Caco-2 (cell line): ENCODE measurements at regions not wholly inside any gene's neighbourhood (a gene's known extent, or its start where the extent isn't known, plus 50 kb on each side); places are given as distances from the start of the nearest gene placed in this dataset.

ENCODE experiments used
- BruUV-seq: library from RNA; stranded (reverse); fragments of 400-500 nt; replicated peaks from 2 replicates; lab custom pipeline; 2021; lab: Mats Ljungman, UMichigan
- CTCF ChIA-PET: fragments of 300-600 bp; sonication (Branson Sonifier 250); formaldehyde crosslinking; loops from one replicate; lab custom pipeline; 2022; ENCODE audit warnings: antibody characterized with exemption; lab: Charles Lee
- POLR2A ChIA-PET: fragments of 300-600 bp; sonication (Branson Sonifier 250); formaldehyde crosslinking; loops from one replicate; lab custom pipeline; 2022; ENCODE audit warnings: antibody characterized with exemption; lab: Charles Lee
- DNase-seq, 2 experiments: peaks; one replicate each; pipeline versions ENCODE4 v3.0.0 to v3.0.0-alpha.2; 2020 to 2022
- H3K27me3 ChIP-seq: replicated peaks from 2 replicates; pipeline ENCODE4 v1.6.0; 2011; ENCODE audit warnings: low read length; ENCODE audit not compliant: control insufficient read depth, insufficient read depth
- H3K36me3 ChIP-seq: 2 replicates; pipeline ENCODE4 v1.5.1; 2011; ENCODE audit warnings: low read length; ENCODE audit not compliant: control insufficient read depth, insufficient read depth
- H3K4me1 ChIP-seq: fragments of 250-450 bp; sonication (Bioruptor Pico); 2 replicates; pipeline ENCODE4 v1.5.1; 2020; ENCODE audit warnings: mild to moderate bottlenecking
- H3K4me3 ChIP-seq: 2 replicates; pipeline ENCODE4 v1.5.1; 2011; ENCODE audit warnings: low read depth, mild to moderate bottlenecking, control low read depth, low read length
- H3K9me3 ChIP-seq: fragments of 250-450 bp; sonication (Bioruptor Pico); 2 replicates; pipeline ENCODE4 v1.5.1; 2020; ENCODE audit warnings: mild to moderate bottlenecking, moderate library complexity
- H3K27ac Mint-ChIP-seq: one replicate; pipeline ENCODE4 v1.8.0; 2022; ENCODE audit warnings: mixed read lengths; ENCODE audit not compliant: unreplicated experiment
- H3K27me3 Mint-ChIP-seq: one replicate; pipeline ENCODE4 v1.8.0; 2022; ENCODE audit warnings: mixed read lengths; ENCODE audit not compliant: insufficient read depth, unreplicated experiment
- H3K36me3 Mint-ChIP-seq: one replicate; pipeline ENCODE4 v1.8.0; 2022; ENCODE audit warnings: mild to moderate bottlenecking, mixed read lengths; ENCODE audit not compliant: insufficient read depth, unreplicated experiment
- H3K4me1 Mint-ChIP-seq: one replicate; pipeline ENCODE4 v1.8.0; 2022; ENCODE audit warnings: low read depth, mixed read lengths; ENCODE audit not compliant: unreplicated experiment
- H3K4me3 Mint-ChIP-seq: one replicate; pipeline ENCODE4 v1.8.0; 2022; ENCODE audit warnings: mild to moderate bottlenecking, moderate library complexity, mixed read lengths; ENCODE audit not compliant: unreplicated experiment
- H3K9me3 Mint-ChIP-seq: one replicate; pipeline ENCODE4 v1.8.0; 2022; ENCODE audit warnings: mixed read lengths; ENCODE audit not compliant: unreplicated experiment
- intact Hi-C: fragments of 100-400 bp; cut with micrococcal nuclease; formaldehyde crosslinking; loops from one replicate; pipeline ENCODE4 v1.10.0; 2022; ENCODE audit not compliant: unreplicated experiment
- TF ChIP-seq, protein P1 (sequence below), 2 experiments: fragments of 200-600 bp in 1 of 2; IDR thresholded peaks; 1 replicate in 1 of 2; 2 replicates in 1 of 2; pipeline versions ENCODE4 v1.5.1 to v1.8.0; 2011 to 2022; ENCODE audit warnings: antibody characterized with exemption in 1 of 2, control low read depth in 1 of 2, inconsistent platforms in 1 of 2, low read depth in 1 of 2, low read length in 1 of 2, mild to moderate bottlenecking in 1 of 2, moderate library complexity in 1 of 2; ENCODE audit not compliant: insufficient read depth in 1 of 2, severe bottlenecking in 1 of 2, unreplicated experiment in 1 of 2

DNA sequence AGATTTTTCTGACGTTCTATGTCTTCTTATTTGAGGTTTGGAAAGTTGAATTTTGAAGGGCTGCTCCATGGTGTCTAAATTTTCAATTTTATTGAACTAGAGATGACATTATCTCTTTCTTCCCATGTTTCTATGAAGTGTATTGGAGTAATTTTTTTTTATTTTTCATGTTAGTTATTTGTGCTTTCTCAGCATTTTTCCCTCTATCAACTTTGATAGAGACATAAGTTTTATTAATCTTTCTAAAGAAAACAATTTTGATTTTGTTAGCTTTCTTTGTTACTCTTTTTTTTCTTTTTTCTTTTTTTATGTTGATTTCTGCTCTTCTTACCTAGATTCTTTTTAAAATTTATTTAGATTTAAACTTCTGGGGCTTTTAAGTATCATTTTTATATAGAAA lies 1694.8 kb downstream of the PCDH9 start:
- Histone ChIP-seq H3K4me1 (0 out of 2 replicates have a peak, but pooled peaks cover 3% of the 10 kb centered on the region), H3K9me3 (no peaks in the 10 kb centered on the region), H3K4me3 (no peak overlapping the region), H3K36me3 (no peaks in the 10 kb centered on the region), H3K27me3 (no peaks in the 10 kb centered on the region)
- TF ChIP-seq, protein P1, sequence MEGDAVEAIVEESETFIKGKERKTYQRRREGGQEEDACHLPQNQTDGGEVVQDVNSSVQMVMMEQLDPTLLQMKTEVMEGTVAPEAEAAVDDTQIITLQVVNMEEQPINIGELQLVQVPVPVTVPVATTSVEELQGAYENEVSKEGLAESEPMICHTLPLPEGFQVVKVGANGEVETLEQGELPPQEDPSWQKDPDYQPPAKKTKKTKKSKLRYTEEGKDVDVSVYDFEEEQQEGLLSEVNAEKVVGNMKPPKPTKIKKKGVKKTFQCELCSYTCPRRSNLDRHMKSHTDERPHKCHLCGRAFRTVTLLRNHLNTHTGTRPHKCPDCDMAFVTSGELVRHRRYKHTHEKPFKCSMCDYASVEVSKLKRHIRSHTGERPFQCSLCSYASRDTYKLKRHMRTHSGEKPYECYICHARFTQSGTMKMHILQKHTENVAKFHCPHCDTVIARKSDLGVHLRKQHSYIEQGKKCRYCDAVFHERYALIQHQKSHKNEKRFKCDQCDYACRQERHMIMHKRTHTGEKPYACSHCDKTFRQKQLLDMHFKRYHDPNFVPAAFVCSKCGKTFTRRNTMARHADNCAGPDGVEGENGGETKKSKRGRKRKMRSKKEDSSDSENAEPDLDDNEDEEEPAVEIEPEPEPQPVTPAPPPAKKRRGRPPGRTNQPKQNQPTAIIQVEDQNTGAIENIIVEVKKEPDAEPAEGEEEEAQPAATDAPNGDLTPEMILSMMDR (IDR thresholded peaks at IDR 0.05; ENCODE audit: insufficient read depth in 1 of 2, low read depth in 1 of 2, low read length in 1 of 2, severe bottlenecking in 1 of 2, unreplicated experiment in 1 of 2) = no peak
- Mint-ChIP-seq H3K4me1 (no peaks in the 10 kb centered on the region), H3K4me3 (no peak overlapping the region), H3K36me3 (no peaks in the 10 kb centered on the region), H3K9me3 (no peaks in the 10 kb centered on the region), H3K27me3 (no peaks in the 10 kb centered on the region), H3K27ac (no peak overlapping the region)
- BruUV-seq = no TSS peak
- DNase-seq = no peak
- intact Hi-C loops = no loop called here
- ChIA-PET POLR2A (no interaction called here), CTCF (no interaction called here)

DNA sequence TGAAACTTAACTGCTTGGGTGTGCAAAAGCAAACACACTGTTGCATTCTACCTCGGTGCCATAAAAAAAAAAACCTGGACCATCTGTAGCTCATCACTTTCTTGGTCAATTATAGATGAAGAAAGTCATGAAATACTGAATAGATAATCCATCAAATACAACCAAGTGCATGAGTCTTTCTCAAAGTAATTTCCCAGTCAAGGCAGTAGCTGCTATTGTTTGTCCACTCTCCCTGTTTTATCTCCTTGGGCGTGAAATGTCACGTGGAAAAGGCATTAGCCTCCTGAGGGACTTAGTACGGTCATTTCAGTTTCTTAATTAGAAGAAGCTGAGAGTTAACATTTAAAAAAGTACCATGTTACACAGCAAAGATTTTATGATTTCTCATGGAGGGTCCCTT lies 1697.9 kb downstream of the PCDH9 start:
- TF ChIP-seq, protein P1 (IDR thresholded peaks at IDR 0.05; ENCODE audit: insufficient read depth in 1 of 2, low read depth in 1 of 2, low read length in 1 of 2, severe bottlenecking in 1 of 2, unreplicated experiment in 1 of 2) = no peak
- no peak overlapping the region for H3K4me3 ChIP-seq
- intact Hi-C loops = no loop called here
- Mint-ChIP-seq H3K4me1 (peaks cover 7% of the 10 kb centered on the region), H3K4me3 (no peak overlapping the region), H3K27me3 (no peaks in the 10 kb centered on the region), H3K27ac (no peak overlapping the region), H3K36me3 (no peaks in the 10 kb centered on the region), H3K9me3 (no peaks in the 10 kb centered on the region)
- no peaks in the 10 kb centered on the region for H3K36me3 ChIP-seq
- CTCF ChIA-PET = no interaction called here
- H3K4me1 ChIP-seq = peaks cover 12% of the 10 kb centered on the region
- no peak for DNase-seq
- no peaks in the 10 kb centered on the region for H3K9me3 ChIP-seq
- no TSS peak for BruUV-seq
- POLR2A ChIA-PET = no interaction called here
- H3K27me3 ChIP-seq = no peaks in the 10 kb centered on the region

DNA sequence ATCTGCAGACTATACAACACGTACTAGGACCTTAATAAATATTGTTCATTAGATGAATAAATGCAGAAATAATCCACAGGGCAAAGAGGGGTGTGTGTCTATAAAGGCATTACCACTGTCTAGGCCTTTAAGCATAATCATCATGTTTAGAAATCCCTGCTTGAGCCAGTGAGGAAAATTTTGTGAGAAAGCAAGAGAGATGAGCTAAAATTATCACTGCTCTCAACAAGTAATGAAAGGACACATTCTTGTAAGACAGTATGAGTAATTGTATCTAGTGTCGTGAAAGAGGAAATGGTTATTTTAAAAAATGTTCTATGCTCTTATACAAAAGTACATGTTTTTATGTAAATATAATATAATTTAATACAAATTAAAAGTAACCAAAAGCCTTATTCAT lies 1699.4 kb downstream of the PCDH9 start:
- no peak for DNase-seq
- no TSS peak for BruUV-seq
- H3K4me3 Mint-ChIP-seq = no peak overlapping the region
- intact Hi-C loops = no loop called here
- H3K36me3 Mint-ChIP-seq = no peaks in the 10 kb centered on the region
- POLR2A ChIA-PET = no interaction called here
- Histone ChIP-seq H3K4me3 (no peak overlapping the region), H3K27me3 (no peaks in the 10 kb centered on the region; the same call in 1 of the 2 replicates), H3K4me1 (peaks cover 12% of the 10 kb centered on the region), H3K36me3 (no peaks in the 10 kb centered on the region), H3K9me3 (no peaks in the 10 kb centered on the region)
- no peaks in the 10 kb centered on the region for H3K27me3 Mint-ChIP-seq
- peaks cover 7% of the 10 kb centered on the region for H3K4me1 Mint-ChIP-seq
- TF ChIP-seq, protein P1 (IDR thresholded peaks at IDR 0.05; ENCODE audit: insufficient read depth in 1 of 2, low read depth in 1 of 2, low read length in 1 of 2, severe bottlenecking in 1 of 2, unreplicated experiment in 1 of 2) = no peak
- no peaks in the 10 kb centered on the region for H3K9me3 Mint-ChIP-seq
- CTCF ChIA-PET = no interaction called here
- no peak overlapping the region for H3K27ac Mint-ChIP-seq
